HG03457 (cell line): ENCODE measurements at regions not wholly inside any gene's neighbourhood (a gene's known extent, or its start where the extent isn't known, plus 50 kb on each side); places are given as distances from the start of the nearest gene placed in this dataset.
"Not testable (repeated sequence)": the region's sequence is repeated elsewhere in the genome, so short reads cannot be mapped to it uniquely, and the experiment has no call there.

Experiments
- ATAC-seq: cut with Tn5 transposase; IDR thresholded peaks from one replicate; pipeline ENCODE4 v1.9.1; 2021; ENCODE audit warnings: moderate number of reproducible peaks; ENCODE audit not compliant: unreplicated experiment

DNA sequence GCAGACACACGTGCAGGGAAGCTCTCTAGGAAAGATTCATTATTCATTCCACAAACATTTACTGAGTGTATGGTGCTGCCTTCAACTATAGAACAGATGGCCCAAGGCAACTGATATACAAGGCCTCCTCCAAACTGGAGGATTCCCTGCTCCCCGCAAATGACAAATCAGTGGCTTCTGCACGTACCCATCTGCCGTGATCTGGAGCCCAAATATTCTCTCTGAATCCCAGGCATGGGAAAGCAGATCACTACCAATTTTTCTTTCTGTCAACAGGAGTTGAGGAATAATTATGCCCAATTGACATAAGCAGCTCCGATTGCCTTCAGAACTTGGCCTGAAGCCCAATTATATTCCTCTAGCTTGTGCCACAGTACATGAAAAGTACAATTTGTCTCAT lies 174.2 kb upstream of the CCDC196 start:
- ATAC-seq, result no peak

DNA sequence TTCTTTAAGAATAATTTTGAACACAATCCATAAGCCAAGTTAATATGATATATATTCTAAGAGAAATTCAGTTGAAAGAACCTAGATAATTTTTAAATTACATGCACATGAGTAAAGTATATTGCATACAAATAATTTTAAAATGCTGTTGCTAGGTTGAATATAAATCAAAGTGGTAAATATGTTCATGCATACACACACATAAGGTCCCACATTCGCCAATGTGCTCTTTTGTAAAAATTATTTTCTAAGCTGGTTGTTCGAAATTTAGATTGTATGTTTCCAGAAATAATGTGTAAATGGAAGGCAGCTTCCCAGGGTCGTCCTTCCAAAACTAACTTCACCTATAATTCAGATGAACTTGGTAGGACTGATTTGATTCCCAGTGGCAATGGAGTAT lies 173.7 kb upstream of the CCDC196 start:
- ATAC-seq, result no peak

DNA sequence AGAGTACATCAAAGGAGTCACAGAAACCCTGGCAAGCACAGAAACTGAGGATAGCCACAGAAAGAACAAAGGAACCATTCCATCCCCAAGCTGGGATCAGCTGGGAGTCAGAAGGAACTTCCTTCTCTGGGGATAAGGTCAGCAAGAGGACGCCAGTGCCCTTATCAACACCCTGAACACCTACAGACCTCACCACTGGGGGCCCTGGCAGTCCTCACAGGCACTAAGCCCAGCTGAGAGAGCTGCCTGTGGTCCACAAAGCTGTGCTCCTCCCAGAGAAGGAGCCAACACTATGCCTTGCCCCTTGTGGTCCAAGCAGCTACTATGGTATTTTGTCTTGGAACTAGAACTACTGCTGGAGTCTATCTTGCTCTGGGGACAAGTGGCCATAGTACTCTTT lies 171.1 kb upstream of the CCDC196 start:
- no peak for ATAC-seq

DNA sequence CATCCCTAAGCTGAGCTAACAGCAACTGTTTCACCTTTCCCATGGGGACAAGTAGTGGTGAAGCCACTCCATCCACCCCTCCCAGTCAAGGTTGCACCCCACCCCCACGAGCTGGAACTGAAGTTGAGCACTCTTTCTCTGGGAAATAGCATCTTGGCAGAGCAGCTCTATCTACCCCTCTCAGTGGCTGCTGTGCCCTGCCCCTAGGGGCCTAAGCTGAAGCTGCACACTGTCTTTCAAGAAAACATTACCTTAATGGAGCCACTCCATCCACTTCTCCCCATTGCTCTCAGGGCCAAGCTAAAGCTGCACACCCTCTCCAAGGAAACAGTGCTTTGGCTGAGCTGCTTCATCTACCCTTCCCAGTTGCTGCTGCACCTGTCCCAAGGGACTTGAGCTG lies 170.6 kb upstream of the CCDC196 start:
- no peak for ATAC-seq

DNA sequence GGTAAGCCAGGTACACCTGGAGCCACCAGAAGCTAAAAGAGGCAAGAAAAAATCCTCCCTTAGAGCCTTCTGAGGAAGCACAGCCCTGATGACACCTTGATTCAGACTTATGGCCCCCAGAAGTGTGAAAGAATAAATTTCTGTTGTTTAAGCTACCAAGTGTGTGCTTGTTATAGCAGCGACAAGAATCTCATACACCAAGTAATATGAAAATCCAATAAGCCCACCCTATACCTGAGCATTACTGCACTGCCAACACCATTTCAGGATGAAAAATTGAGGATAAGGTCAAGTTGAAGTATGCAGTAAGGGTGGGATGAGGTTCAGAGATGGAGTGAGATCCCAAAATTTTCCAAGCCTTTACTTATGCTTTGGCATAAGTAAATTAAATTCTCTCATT lies 163.6 kb upstream of the CCDC196 start:
- ATAC-seq, result no peak

DNA sequence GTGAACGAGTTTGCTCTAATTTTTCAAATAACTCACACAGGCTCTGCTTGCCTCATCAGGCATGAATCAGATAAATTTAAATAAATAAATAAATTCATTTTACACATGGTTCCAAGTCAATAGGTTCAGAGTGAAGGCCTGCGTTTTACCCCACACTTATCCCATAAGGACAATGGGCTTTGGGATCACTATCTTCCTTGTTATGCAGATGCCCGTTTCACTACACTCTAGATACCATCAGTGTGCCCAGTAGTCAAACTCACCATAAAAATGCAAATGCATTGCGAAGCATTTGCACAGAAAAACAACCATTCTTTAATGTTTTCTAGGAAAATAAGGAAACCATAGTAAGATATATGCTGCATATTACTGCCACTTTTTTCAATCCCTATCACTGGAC lies 155.9 kb upstream of the CCDC196 start:
- ATAC-seq, result no peak

DNA sequence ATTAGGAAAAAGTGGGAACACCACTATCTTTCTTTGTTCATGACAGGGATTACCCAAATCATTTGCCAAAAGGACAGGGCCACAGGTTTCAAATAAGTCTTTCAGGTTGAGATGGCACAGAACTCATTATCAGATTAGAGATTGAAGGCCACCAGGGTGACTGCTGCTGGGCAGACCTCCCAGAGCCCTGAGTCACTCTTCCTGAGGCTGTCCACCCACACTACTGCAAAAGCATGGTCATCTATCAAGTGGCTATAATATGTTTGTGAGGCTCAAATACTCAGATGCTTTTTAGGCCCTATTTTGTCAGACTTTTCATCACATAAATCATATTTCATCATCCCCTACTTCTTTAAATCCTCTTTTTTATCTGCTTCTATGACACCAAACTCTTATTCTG lies 155.3 kb upstream of the CCDC196 start:
- ATAC-seq, result no peak

DNA sequence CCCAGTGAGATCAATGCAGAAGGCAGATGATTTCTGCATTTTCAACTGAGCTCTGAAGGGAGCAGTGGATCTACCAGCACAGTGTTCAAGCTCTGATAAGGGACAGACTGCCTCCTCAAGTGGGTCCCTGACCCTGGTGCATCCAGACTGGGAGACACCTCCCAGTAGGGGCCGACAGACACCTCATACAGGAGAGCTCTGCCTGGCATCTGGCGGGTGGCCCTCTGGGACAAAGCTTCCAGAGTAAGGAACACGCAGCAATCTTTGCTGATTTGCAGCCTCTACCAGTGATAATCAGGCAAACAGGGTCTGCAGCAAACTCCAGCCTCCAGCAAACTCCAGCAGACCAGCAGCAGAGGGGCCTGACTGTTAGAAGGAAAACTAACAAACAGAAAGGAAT lies 152.9 kb upstream of the CCDC196 start:
- ATAC-seq, result not testable (repeated sequence)

DNA sequence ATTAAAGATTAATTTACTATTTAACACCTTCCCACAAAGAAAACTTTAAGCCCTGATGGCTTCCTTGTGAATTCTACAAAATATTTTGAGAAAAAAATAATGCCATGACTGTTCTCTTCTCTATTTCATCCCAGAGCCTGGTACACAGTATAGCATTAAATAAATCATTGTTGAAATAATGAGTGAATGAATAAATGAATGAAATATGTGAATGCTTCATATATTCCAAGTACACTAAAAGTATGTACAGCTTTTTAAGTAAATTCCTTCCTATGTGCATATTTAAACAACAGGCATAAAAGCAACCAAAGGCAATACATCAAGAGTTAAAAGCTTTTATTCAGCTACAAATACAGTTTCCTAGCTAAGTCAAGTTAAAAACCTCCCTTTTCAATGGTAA lies 144.9 kb upstream of the CCDC196 start:
- ATAC-seq, result no peak

DNA sequence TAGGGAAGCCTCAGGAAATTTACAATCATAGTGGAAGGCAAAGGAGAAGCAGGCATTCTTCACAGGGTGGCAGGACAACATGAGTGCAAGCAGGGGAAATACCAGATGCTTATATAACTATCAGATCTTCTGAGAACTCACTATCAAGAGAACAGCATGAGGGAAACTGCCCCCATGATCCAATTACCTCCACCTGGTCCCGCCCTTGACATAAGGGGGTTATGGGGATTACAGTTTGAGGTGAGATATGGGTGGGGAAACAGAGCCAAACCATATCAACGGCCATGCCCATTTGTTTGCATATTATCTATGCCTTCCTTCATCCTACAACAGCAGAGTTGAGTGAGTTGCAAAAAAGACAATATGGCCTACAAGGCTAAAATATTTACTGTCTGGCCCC lies 140.2 kb upstream of the CCDC196 start:
- no peak for ATAC-seq

DNA sequence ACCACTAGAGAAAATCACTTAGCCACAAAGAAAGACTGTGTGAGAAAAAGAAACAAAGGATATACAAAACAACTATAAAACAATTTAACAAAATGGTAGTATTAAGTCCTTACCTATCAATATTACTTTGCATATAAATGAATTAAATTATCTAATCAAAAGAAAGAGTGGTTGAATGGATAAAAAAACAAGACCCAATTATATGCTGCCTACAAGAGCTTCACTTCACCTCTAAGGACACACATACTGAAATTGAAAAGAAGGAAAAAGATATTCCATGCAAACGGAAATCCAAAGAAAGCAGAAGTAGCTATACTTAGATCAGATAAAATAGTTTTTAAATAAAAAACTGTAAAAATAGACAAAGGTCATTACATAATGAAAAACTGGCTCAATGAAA lies 134.9 kb upstream of the CCDC196 start:
- no peak for ATAC-seq

DNA sequence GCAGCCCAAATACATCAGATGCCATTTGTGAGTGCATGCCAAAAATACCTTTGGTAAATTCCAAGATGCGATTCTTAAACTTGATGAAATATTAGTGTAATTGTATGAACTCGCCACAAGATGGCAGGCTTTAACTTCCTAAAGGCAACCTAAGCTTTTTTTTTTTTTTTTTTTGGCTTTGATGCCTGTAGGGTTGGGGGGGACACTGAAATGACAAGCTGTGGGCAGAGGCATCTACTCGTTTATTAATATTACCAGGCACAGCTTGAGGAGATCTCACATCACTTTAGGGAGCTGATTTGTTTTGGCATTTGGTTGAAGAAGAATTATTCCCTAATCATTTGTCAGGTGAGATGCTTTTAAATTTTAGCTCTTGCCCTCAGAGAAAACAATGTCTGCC lies 126.7 kb upstream of the CCDC196 start:
- no peak for ATAC-seq

DNA sequence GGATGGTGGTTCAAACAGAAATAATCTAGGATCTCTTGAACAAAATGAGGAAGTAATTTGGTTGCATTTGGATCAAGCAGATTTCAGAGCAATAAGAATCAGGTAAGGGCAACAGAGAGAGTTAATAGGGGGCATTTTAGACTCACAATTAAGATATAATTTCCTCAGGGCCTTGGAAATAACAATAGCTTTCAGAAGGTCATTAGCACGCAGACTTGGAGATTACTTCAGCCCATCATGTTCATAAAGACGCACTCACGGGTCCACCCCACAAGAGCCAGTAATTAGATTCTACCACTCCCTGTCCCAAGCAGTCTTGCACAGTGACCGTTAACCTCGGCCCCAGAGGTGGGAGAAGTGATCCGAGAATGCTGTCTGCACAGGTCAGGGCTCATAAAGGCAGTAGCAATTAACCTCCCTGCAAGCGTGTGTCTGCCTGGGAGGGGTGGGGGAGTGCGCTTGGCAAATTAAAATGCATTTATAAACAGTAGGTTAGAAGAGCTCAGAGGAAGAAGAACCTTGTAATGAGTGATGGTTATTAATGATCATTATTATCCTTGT lies 125.7 kb upstream of the CCDC196 start:
- no peak for ATAC-seq

DNA sequence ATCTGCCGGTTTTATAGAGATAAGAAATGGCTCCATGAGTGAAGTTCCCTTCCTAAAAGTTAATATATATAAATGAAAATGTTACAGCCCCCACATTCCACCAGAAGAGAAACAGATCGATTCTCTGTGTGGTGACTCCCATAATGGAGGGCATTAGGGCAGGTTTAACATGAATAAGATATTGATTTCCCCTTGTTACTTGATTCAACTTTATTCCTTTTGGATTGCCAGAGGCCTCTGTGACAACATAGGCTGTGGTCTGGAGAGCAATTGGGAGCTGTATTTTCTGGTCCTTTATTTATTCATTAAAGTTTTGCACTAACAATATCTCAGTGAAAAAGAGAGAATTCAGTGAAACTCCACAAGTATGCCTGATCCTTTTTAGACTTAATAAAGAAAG lies 125.2 kb upstream of the CCDC196 start:
- no peak for ATAC-seq

DNA sequence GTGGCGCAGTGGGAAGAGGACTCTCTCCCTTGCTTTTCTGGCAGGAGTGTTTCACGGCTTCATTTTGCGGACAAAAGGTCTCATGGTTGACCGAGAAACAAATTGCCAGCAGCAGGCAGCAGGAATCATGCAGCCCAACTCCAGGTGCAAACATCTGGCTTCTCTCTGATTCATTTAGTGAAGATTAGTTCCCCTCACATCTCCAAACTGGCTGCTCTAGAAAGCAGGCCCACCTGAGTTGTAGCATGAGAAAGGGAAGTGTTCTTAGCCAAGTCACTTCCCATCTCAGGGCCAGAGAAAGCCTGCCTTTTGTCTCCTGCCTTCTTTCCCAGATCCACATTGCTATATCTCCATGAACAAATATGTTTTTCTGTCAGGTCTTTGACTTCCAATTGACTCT lies 120.8 kb upstream of the CCDC196 start:
- no peak for ATAC-seq

DNA sequence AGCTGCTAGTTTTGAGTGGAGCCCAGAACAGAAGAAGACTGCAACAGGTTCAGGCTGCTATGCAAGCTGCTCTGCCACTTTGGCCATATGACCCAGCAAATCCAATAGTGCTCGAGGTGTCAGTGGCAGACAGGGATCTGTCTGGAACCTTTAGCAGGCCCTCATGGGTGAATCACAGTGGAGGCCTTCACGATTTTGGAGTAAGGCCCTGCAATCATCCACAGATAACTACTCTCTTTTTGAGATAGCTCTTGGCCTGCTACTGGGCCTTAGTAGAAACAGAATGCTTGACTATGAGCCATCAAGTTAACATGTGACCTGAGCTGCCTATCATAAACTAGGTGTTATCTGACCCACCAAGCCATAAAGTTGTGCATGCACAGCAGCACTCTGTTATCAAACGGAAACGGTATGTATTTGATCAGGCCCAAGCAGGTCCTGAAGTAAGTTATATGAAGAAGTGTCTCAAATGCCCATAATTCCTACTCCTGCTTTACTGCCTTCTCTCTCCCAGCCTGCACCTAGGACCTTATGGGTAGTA lies 116.9 kb upstream of the CCDC196 start:
- ATAC-seq, result no peak

DNA sequence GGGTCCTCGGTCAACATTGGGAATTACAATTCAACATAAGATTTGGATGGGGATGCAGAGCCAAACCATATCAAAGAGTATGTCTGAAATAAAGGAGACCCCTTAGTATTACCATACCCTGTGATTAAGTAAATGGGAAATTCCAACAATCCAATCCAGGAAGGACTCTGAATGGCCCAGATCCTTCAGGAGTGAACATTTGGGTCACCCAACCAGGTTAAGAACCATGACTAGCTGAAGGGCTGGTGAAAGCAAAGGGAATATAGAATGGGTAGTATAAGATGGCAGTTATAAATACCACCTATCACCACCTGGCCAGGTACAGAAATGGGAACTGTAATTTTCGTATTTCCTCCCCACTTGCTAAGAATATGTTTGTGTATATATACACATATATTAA lies 114.4 kb upstream of the CCDC196 start:
- no peak for ATAC-seq

DNA sequence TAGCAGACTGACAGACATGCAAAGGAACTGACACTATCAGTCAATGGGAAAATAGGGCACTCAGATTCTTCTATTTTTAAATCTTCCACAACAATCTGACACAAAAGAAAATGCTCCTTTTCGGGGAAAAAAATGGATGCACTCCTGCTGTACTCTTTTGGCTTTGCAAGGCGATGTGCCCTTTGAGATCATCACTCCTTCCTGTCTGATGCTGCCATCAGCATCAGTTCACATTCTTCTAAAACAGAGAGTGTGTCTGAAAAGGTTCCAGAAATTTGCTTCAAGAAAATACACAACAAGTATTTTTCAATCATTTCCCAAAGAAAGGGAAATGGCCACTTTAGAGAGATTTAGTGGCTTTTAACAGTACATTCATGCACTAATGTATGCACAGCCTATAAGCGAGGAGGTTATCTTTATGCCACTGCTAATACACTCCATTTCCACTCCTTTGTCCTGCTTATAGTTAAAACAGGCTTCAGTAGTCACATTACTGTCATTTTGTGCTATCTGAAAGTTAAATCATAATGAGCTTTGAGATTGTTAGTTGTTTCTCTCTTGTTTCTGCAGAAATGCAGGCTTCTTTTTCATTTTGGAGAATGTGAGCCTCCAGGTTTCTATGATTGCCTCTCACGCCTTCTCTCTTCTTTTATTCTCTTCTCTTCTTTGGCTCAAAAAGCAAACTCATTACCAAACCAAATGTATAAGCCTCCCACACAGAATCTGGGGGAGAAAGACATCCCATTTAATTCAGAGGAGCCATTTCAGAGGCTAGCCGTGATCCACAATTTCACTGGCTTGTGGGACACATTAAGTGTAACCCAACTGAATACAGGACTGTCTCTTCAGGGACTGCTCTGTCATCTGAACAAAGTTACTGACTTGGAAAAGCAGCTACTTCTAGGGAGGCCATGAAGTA lies 110.9 kb upstream of the CCDC196 start:
- no peak for ATAC-seq

DNA sequence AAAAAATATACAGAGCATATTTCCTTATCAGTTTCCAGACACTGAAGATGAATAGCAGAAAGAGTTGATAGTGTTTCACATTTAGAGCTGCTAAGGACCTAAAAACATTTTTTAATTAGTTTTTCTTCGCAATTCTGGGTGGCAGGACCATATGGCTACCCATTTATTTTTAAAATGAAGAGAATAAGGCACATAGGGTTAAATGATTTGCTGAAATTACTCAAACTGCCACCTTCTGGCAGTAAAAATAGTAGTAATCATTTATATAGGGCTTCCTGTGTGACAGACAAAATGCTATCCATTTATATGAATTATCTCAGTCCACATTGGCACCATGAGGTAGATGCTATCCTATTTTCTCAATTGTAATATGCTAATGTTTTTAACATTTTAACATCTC lies 108.6 kb upstream of the CCDC196 start:
- no peak for ATAC-seq

DNA sequence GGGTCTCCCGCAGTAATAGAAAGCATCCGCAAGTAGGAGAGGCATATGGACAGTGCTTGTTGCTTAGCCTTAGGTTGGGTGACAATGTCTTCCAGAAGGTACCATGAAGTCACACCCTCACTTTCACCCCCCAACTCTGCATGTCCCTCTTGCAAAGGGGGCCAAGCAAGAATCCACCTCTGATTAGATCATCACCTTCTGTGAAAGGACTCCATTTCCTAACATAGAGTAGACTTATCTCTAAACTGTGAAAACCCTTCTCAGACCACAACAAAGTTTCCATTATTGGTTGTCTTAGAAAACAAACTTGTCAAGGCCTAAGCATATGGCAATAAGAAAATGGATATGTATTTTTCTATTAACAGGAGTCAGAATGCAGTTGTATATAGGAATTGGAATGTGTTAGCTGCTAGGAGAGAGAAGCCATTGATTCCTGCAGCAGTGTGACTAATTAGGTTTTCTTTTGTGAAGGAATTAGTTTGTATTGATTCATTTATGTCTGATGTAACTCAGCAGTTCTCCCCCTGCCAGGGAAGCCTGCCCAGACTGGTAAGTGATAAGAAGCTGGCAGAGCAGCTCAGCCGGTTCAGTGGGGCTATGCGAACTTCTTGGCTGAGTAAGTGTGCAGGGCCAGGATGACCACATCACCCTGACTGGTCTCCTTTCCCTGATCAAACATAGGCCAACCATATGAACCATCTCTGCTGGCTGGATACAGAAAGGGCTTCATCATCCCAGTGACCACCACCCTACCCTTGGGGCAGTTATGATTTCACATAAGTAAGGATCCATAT lies 107.3 kb upstream of the CCDC196 start:
- ATAC-seq, result no peak

DNA sequence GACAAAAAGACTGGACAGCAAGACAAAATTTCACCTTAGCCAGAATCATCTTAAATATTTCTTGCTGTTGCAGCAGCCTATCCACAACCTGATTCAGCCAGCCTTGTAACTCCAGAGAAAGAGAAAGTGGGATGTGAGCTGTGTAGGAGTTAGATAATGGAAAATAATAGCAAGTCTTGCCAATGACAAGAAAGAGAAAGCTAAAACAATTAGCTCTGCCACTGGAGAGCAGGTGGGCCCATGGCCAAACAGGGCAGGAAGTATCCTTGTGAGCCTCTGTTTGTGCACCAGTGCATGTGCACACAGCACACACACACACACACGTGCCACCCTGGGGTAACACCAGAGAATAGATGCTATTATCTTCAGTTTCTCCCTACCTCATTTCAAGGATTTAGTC lies 106.0 kb upstream of the CCDC196 start:
- no peak for ATAC-seq

DNA sequence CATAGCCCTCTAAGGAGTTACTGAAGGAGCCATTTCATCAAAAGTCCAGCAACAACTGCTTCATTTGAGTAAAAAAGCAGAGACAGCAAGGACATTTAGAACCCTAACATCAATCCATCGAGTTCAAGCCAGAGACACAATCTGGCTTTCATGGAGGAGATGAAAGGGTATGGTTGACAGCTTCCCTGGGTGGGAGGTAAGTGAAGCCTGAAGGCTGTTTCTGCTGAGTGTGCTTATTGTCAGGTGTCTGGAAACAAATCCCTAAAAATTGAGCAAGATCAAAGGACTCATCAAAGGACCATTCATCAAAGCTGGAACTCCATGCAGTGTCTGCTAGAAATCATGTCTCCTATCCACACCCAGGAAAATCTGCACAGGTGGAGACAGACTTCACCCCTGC lies 104.4 kb upstream of the CCDC196 start:
- no peak for ATAC-seq
